Transverse colon (tissue), 4 donors: ENCODE measurements at regions not wholly inside any gene's neighbourhood (a gene's known extent, or its start where the extent isn't known, plus 50 kb on each side); places are given as distances from the start of the nearest gene placed in this dataset.

ENCODE experiments used
- DNase-seq: peaks from one replicate; pipeline ENCODE4 v3.0.0-alpha.2; 2019
- H3K27ac ChIP-seq, 4 donors: fragments of 200-600 bp; sonication (generic); 2 replicates each; pipeline ENCODE4 v1.5.1; 2016 to 2018; ENCODE audit warnings: inconsistent platforms in 4 of 4
- H3K27me3 ChIP-seq: fragments of 200-600 bp; sonication (generic); 2 replicates; pipeline ENCODE4 v1.5.1; 2017; ENCODE audit warnings: inconsistent platforms
- H3K36me3 ChIP-seq, 4 donors: fragments of 200-600 bp; sonication (generic); 2 replicates each; pipeline ENCODE4 v1.5.1; 2017 to 2019; ENCODE audit warnings: inconsistent platforms in 4 of 4
- H3K4me1 ChIP-seq, 4 donors: fragments of 200-600 bp; sonication (generic); 2 replicates each; pipeline ENCODE4 v1.5.1; 2017 to 2020; ENCODE audit warnings: inconsistent platforms in 4 of 4
- H3K4me3 ChIP-seq, 4 donors: fragments of 200-600 bp; sonication (generic); 1 replicate in 1 of 4; 2 replicates in 3 of 4; pipeline versions ENCODE4 v1.5.1 to v1.6.1; 2017 to 2019; ENCODE audit warnings: inconsistent platforms in 4 of 4
- H3K9me3 ChIP-seq, 2 donors: fragments of 200-600 bp; sonication (generic); 2 replicates each; pipeline ENCODE4 v1.5.1; 2017 to 2019; ENCODE audit warnings: inconsistent platforms in 2 of 2
- CTCF ChIP-seq, 5 experiments: fragments of 200-600 bp in 3 of 5; fragments of 450-650 bp in 2 of 5; sonication (generic) in 3 of 5; IDR thresholded peaks; 1 replicate in 2 of 5; 2 replicates in 3 of 5; pipeline ENCODE4 v1.5.1; 2016 to 2017; ENCODE audit warnings: antibody characterized with exemption in 5 of 5, inconsistent platforms in 3 of 5, mild to moderate bottlenecking in 2 of 5, moderate library complexity in 1 of 5
- EP300 ChIP-seq: sonication (generic); formaldehyde crosslinking; IDR thresholded peaks from one replicate; pipeline ENCODE4 v1.6.1; 2017; ENCODE audit warnings: antibody characterized with exemption, low read depth
- POLR2A ChIP-seq: fragments of 450-650 bp; IDR thresholded peaks from one replicate; pipeline ENCODE4 v1.6.1; 2016; ENCODE audit warnings: antibody characterized with exemption, mild to moderate bottlenecking, moderate library complexity
- POLR2AphosphoS5 ChIP-seq, 3 donors: sonication (generic); formaldehyde crosslinking; IDR thresholded peaks; one replicate each; pipeline ENCODE4 v1.6.1; 2016; ENCODE audit warnings: antibody characterized with exemption in 3 of 3
- WGBS, 2 donors: methylation state at CpG; one replicate each; pipeline ENCODE4 v1.1.5; 2018; ENCODE audit warnings: low coverage in 1 of 2; 5-methylcytosine and 5-hydroxymethylcytosine counted together
- in situ Hi-C, 4 donors: fragments of 200-750 bp; cut with MboI; loops; one replicate each; pipeline versions ENCODE4 v1.15.0 to v1.15.1; 2017; ENCODE audit warnings: low sequenced_read_pairs in 3 of 4, low pct_ligation_motif_present in 1 of 4, low pct_unique_long_range_greater_than_20kb in 1 of 4
- intact Hi-C: fragments of 100-400 bp; cut with DNase I; formaldehyde crosslinking; loops from one replicate; pipeline ENCODE4 v1.15.1; 2023; ENCODE audit warnings: low total_unique reads

- in situ Hi-C loops, result no loop called here
- no peak overlapping the region for H3K4me3 ChIP-seq
- H3K36me3 ChIP-seq, result no peaks in the 10 kb centered on the region
- no peaks in the 10 kb centered on the region for H3K9me3 ChIP-seq
- H3K27ac ChIP-seq, result no peak overlapping the region
- intact Hi-C loops, result no loop called here
- H3K4me1 ChIP-seq, result no peaks in the 10 kb centered on the region
- DNase-seq, result no peak
- no peaks in the 10 kb centered on the region for H3K27me3 ChIP-seq
- TF ChIP-seq CTCF (IDR thresholded peaks at IDR 0.05) (no peak), POLR2AphosphoS5 (IDR thresholded peaks at IDR 0.05) (no peak), POLR2A (no peak), EP300 (no peak)
Observed at GRCh38 chr2:187058198-187058597, 209.2 kb upstream of the ZSWIM2 start.

- intact Hi-C loops (no loop called here), in situ Hi-C loops (no loop called here)
- DNase-seq, result no peak
- Histone ChIP-seq H3K27me3 (no peaks in the 10 kb centered on the region), H3K4me3 (no peak overlapping the region), H3K4me1 (no peaks in the 10 kb centered on the region), H3K36me3 (no peaks in the 10 kb centered on the region), H3K27ac (no peak overlapping the region), H3K9me3 (no peaks in the 10 kb centered on the region)
- 68% methylated on average over 1 of the region's 1 CpG; no CpG with 5 or more reads in 1 of the 2 donors for WGBS, 2 donors
- TF ChIP-seq POLR2A, result no peak
- TF ChIP-seq POLR2AphosphoS5 (IDR thresholded peaks at IDR 0.05), result no peak
- no peak for TF ChIP-seq EP300
- no peak for TF ChIP-seq CTCF (IDR thresholded peaks at IDR 0.05)
Observed at GRCh38 chr2:187057466-187057865, 208.5 kb upstream of the ZSWIM2 start.

GRCh38 chr2:187056416-187057334 is 207.7 kb upstream of the ZSWIM2 start:
- DNase-seq, result no peak
- no peaks in the 10 kb centered on the region for H3K9me3 ChIP-seq
- 87 to 88% methylated on average over 3 to 4 of the region's 4 CpGs for WGBS, 2 donors
- no peak overlapping the region for H3K4me3 ChIP-seq
- no peaks in the 10 kb centered on the region for H3K27me3 ChIP-seq
- TF ChIP-seq POLR2A (no peak), POLR2AphosphoS5 (IDR thresholded peaks at IDR 0.05) (no peak), EP300 (no peak), CTCF (IDR thresholded peaks at IDR 0.05) (no peak)
- no peaks in the 10 kb centered on the region for H3K4me1 ChIP-seq
- no peaks in the 10 kb centered on the region for H3K36me3 ChIP-seq
- no peak overlapping the region for H3K27ac ChIP-seq
- in situ Hi-C loops, result no loop called here
- intact Hi-C loops, result no loop called here

GRCh38 chr2:187055463-187055862 is 206.5 kb upstream of the ZSWIM2 start:
- in situ Hi-C loops (no loop called here), intact Hi-C loops (no loop called here)
- no peak overlapping the region for H3K4me3 ChIP-seq
- H3K4me1 ChIP-seq, result no peaks in the 10 kb centered on the region
- no peaks in the 10 kb centered on the region for H3K27me3 ChIP-seq
- WGBS, 2 donors, result 29% methylated on average over 1 of the region's 1 CpG
- no peaks in the 10 kb centered on the region for H3K9me3 ChIP-seq
- no peak for TF ChIP-seq POLR2AphosphoS5 (IDR thresholded peaks at IDR 0.05)
- TF ChIP-seq EP300, result no peak
- TF ChIP-seq CTCF (IDR thresholded peaks at IDR 0.05), result no peak
- no peak for TF ChIP-seq POLR2A
- H3K27ac ChIP-seq, result no peak overlapping the region
- no peaks in the 10 kb centered on the region for H3K36me3 ChIP-seq
- no peak for DNase-seq
